ENCODE measurements at regions not wholly inside any gene's neighbourhood (a gene's known extent, or its start where the extent isn't known, plus 50 kb on each side); places are given as distances from the start of the nearest gene placed in this dataset.

DNA sequence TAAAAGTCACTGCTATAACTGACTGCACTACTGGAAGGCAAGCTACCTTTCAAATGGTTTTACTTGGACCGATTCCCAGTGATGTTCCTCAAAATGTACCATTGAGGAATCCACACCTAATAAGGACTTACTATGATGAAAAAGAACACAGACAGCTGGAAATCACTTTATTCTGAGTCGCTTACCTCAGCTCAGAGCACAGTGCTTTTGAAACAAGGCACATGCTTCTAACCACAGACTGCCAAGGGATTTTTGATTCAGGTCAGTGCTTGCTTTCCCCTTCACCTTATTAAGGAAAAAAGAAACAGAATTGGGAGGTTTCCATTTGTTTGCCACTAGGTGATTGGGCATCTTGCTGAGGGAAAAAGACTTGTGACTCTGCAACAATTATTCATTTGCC, 707.5 kb upstream of the FSHR start:
- TF ChIP-seq CTCF (conservative IDR thresholded peaks at IDR 0.05): no peak
- H3K27ac ChIP-seq: no peak overlapping the region

DNA sequence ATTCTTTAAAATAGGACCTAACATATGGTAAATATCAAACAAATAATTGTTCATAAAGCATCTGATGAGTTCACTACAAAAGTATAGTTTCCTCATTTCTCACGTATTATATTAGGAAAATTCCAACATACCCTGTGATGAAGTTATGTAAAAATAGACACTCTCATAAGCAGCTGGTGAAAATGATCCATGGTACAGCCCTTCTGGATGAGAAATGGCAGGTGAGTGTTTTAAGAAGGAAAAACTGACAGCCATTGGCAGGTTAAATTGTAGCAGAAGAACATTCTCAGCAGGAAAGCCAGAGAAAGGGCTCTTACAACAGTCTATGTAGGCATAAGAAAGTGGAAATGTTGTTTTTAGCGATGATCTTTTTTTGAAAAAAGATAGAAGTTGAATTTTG, 706.5 kb upstream of the FSHR start:
- no peak overlapping the region for H3K27ac ChIP-seq
- TF ChIP-seq CTCF (conservative IDR thresholded peaks at IDR 0.05): no peak

DNA sequence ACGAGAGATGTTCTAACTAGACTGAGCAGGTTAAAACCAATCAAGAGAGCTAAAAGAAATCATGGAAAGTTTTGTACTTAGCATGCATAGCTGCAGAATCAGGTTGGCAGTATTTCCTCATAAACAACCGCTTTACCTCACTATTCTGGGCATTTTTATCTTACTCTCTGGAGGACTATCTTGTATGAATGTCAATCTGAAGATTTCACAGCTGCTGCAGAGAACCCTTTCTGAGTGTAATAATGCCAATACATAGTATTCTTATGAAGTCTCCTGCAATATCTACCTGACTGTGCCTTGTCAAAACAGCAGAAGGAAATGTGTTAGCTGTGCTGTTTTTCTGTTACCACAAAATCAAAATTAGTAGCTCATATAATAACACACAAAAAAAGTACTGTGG, 705.9 kb upstream of the FSHR start:
- no peak for TF ChIP-seq CTCF (conservative IDR thresholded peaks at IDR 0.05)
- H3K27ac ChIP-seq: no peak overlapping the region

DNA sequence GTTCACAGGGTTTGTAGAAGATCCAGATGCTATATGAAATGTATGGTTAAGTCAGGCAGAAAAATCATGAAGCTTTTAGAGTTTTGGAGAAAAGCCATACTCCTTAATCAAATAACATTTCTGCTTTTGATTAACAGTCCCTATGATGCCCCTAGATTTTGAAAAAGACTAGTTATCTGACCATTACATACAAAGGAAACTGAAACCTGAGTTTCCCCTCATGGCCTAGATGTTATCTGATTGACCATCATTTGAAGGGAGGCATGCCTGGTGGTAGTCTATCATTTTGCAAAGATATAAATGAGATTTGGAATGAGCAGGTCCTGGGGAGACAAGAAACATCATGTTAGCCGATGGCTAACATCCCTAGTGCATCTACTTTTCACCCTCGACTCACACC, 704.3 kb upstream of the FSHR start:
- TF ChIP-seq CTCF (conservative IDR thresholded peaks at IDR 0.05): no peak
- no peak overlapping the region for H3K27ac ChIP-seq

GRCh38 chr2:49858113-49858490, 703.8 kb upstream of the FSHR start:
- TF ChIP-seq CTCF (conservative IDR thresholded peaks at IDR 0.05): no peak
- no peak overlapping the region for H3K27ac ChIP-seq

DNA sequence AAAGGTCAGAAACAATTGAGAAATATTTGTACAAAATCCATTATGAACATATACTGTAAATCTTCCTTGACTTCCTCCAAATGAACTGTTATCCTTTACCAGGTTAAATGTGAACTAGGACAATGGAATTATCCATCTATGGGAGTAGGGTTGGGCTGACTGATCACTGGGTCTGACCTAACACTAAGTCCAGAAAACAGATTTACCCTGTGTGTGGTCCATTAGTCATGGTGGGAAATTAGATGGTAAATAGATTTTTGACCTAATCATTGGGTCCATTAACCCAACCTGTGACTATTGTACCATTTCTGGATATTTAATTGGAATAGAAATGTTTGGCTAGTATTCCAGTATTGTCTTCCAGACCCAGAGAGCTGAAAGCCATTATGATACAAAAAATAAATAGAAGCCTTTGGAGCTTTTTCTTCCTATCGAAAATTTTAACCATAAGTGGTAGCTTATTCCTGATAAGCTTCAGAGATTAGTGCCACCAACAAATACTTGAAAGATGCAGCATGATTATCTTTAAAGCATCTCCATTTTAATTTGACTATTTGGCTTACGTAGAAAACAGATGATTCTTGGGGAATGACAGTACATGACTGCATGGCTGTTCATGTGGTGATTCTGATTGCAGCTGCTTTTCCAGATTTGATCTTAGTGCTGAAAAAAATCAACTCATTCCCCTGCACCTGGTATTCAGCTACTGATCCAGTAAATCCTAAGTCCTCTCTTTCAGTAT, 703.2 kb upstream of the FSHR start:
- TF ChIP-seq CTCF (conservative IDR thresholded peaks at IDR 0.05): no peak
- no peak overlapping the region for H3K27ac ChIP-seq

- TF ChIP-seq CTCF (conservative IDR thresholded peaks at IDR 0.05): no peak
- no peak overlapping the region for H3K27ac ChIP-seq
These were observed 691.4 kb upstream of the FSHR start for GRCh38 chr2:49845671-49846070.
